ENCODE measurements at regions not wholly inside any gene's neighbourhood (a gene's known extent, or its start where the extent isn't known, plus 50 kb on each side); places are given as distances from the start of the nearest gene placed in this dataset.
A peak's percentile ranks its signal among the peaks of the same experiment; 100 is the strongest.
"Not testable (repeated sequence)": the region's sequence is repeated elsewhere in the genome, so short reads cannot be mapped to it uniquely, and the experiment has no call there.

DNA sequence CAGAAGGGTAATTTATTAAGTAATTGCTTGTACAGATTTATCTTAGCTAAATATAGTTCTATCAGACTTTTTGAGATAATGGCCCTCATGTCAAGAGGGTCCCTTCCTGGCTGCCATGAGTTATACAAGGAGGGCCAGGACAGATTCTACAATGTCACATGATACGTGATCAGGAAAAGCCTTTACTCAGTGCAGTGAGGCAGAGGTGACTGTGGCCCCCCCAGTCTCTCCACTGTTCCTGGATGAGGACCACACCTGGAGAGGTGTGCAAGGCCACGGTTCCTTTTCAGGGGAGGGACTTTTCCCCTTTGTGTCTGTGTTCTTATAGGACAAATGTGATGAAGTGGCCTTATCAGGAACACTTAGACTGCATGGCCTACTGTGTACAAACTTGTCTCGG is 54.3 kb upstream of the LRCH1 start:
- no peak for DNase-seq (ENCODE audit: low read depth in 4 of 4, low spot score in 3 of 4)

- no peak for DNase-seq (ENCODE audit: low read depth in 4 of 4, low spot score in 3 of 4)
Measured at GRCh38 chr13:46496086-46496485, 56.9 kb upstream of the LRCH1 start.

DNA sequence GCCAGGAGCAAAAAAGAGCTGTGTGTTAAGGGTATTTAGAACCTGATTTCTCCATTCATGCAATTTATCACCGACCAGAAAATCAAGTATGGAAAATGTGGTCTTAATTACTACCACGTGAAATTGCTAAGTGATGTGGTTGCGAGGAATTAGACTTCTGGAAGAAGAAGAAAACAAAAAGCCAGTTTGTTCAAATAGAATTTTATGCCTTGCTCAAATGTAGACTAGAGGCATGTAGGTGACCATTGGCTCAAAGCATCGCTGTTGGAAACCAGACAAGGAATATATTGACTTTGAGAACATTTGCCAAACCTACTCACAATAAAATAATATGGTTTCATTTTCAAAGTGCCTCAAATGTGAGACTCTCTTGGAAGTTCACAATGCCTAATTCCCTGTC is 57.3 kb upstream of the LRCH1 start:
- no peak for DNase-seq (ENCODE audit: low read depth in 4 of 4, low spot score in 3 of 4)

GRCh38 chr13:46495066-46495465 is 57.9 kb upstream of the LRCH1 start:
- DNase-seq (ENCODE audit: low read depth in 4 of 4, low spot score in 3 of 4), result no peak

DNA sequence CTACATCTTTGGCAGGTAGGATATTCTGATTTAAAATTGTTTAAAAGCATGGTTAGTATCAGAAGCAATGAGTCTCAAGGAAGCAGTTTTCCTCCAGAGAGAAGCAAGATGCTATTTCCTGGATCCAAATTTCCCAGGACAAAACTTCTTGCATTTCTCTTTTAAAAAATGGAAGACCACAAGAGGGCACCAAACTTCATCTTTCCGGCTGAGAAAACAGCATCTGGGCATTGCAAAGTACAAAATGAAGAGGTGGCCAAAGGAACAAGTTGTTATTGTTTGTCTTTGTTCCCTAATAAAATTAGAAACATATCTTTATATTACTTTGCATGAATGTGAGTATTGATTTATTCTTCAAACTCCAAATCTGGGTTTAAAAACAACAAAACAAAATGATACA is 60.0 kb upstream of the LRCH1 start:
- peak in 3 of 4 donors; percentile 49 to 58 (median 55) for DNase-seq (ENCODE audit: low read depth in 4 of 4, low spot score in 3 of 4)

DNA sequence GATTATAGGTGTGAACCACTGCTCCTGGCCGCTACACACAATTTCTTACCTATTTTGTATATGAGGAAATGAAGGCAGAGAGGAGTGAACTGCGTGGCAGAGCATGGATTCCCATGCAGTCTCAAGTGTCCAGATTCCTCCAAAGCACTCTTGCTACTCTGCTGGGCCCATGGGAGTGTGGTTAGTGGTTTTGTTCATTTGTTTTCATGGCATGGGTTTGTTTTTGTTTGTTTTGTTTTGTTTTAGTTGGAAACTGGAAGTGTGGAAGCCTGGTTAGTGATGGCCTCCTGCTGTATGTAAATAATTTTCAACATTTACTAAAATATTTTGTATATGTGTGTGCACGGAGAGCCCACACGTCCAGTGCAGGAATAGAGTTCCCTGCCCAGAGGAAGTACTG is 61.3 kb upstream of the LRCH1 start:
- DNase-seq (ENCODE audit: low read depth in 4 of 4, low spot score in 3 of 4), result no peak

GRCh38 chr13:46490713-46491112 is 62.3 kb upstream of the LRCH1 start:
- not testable (repeated sequence) for DNase-seq (ENCODE audit: low read depth in 4 of 4, low spot score in 3 of 4)

GRCh38 chr13:46490129-46490528 is 62.8 kb upstream of the LRCH1 start:
- no peak for DNase-seq (ENCODE audit: low read depth in 4 of 4, low spot score in 3 of 4)

GRCh38 chr13:46489586-46490023 is 63.4 kb upstream of the LRCH1 start:
- DNase-seq (ENCODE audit: low read depth in 4 of 4, low spot score in 3 of 4), result no peak

GRCh38 chr13:46487748-46488147 is 65.2 kb upstream of the LRCH1 start:
- no peak for DNase-seq (ENCODE audit: low read depth in 4 of 4, low spot score in 3 of 4)

DNA sequence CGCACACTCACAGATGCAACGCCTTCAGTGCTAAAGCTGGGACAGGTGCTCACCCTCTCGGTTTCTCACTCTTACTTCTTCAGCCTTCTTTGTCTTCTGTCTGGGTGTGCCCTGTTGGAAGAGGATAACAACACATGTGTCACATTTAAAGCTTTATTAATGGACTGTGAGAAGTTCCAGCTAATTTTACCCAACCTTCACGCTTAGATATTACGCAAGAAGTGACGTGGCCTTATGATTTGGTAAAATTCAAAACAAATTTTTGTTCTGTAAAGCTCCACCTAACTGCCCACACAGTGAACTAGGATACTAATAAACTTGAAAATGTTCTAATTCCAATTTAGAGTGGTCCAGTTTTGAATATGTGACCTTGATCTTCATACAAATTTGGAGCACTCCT is 66.7 kb upstream of the LRCH1 start:
- no peak for DNase-seq (ENCODE audit: low read depth in 4 of 4, low spot score in 3 of 4)

DNA sequence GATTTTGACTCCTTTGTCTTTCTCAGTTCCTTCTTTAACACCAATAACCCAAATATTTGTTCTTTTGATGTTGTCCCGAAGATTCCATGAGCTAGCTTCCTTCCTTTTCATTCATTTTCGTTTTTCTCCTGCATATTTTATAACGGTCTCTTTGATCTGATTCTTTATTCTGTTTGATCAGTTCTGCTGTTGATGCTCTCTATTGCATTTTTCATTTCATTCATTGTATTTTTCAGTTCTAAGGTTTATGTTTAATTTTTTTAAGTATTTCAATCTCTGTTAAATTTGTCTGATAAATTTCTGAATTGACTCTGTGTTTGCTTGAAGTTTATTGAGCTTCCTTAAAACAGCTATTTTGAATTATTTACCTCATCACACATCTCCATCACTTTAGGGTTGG is 68.4 kb upstream of the LRCH1 start:
- no peak for DNase-seq (ENCODE audit: low read depth in 4 of 4, low spot score in 3 of 4)

DNA sequence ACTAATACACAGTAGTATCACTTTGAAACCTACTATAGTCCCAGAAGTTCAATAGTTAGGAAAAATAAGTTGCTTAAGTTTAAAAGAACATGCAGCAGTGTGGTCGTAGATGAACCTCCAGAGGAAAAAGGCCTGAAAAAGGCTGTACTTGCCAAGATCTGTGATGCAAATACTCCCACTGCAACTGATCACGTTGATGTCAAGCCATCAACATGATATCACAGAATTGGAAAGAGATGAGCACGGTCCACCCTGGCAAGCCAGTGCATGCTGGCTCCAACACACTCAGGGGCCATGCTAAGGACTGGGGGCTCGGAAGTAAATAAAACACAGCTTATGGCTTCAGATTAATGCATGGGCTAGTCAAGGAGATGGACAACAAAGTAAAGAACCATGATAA is 71.8 kb upstream of the LRCH1 start:
- DNase-seq (ENCODE audit: low read depth in 4 of 4, low spot score in 3 of 4), result no peak

DNA sequence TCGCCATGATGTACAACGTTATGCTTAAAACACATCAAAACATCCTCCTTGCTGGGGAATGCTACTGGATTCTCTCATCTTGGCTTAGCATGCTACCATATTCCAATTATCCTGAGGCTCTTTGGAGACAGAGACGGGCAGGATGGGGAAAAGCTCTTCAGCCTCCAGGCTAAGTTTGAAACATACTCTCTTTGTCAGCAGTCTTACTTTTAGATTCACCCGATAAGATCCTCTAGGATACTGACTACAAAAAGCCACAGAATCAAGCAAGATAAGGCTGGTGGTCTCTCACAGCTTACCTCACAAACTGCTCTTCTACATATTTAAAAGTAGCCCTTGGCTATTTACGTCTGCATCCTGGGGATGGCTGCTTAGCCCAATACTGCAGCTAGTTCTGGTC is 72.8 kb upstream of the LRCH1 start:
- DNase-seq (ENCODE audit: low read depth in 4 of 4, low spot score in 3 of 4), result no peak

DNA sequence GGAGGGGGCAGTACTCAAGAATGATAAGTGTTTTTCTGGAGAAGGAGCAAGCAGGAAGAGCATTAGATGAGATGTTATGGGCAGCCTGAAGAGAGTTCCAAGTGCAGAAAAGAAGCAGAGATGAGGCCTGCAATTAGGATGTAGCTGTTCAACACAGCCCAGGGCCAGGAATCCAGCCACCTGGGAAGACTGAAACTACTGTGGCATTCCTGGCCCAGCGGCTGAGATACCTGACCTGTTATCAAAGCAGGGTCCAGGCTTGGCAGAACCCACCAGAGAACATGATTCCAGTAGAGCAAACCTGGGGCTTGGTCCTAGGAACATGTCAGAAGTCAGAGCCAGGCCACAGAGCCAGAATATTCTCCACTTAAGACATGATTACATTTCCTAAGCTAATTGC is 73.3 kb upstream of the LRCH1 start:
- no peak for DNase-seq (ENCODE audit: low read depth in 4 of 4, low spot score in 3 of 4)

DNA sequence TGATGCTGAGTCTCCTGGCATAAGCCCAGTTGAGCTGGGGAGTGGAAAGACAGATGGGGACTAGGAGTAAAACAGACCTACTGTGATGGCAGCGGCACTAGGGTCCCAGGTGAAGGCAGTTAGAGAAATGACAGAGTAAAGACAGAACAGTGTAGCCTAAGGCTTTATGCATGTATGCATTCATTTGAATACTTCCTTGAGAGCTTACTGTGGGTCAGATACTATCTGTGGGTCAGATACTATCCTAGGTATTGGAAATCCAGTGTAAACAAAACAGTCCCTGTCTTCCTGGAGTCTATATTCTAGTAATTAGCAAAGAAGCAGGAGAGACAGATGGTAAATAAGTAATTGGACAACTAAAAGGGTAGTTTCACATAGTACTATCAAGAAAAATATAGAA is 73.7 kb upstream of the LRCH1 start:
- DNase-seq (ENCODE audit: low read depth in 4 of 4, low spot score in 3 of 4), result no peak

DNA sequence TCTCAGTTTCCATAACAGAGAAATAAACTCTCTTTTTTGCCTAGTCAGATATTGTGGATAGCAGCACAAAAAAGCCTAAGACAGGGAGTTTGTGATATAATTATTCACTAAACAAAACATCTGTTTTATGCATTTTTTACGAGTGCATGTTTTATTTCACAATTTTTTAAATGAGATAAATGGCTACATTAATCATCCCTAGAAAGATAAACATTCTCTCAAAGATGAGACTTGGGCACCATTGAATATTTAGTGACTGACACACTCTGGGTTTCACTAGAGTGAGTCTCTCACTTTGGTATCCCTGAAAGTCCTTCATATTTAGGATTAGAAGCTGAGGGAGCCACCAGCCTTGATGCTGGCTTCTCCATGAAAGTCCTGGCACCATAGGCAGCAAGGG is 74.3 kb upstream of the LRCH1 start:
- DNase-seq (ENCODE audit: low read depth in 4 of 4, low spot score in 3 of 4), result no peak

- DNase-seq (ENCODE audit: low read depth in 4 of 4, low spot score in 3 of 4), result no peak
Measured at GRCh38 chr13:46476174-46476573, 76.8 kb upstream of the LRCH1 start.

DNA sequence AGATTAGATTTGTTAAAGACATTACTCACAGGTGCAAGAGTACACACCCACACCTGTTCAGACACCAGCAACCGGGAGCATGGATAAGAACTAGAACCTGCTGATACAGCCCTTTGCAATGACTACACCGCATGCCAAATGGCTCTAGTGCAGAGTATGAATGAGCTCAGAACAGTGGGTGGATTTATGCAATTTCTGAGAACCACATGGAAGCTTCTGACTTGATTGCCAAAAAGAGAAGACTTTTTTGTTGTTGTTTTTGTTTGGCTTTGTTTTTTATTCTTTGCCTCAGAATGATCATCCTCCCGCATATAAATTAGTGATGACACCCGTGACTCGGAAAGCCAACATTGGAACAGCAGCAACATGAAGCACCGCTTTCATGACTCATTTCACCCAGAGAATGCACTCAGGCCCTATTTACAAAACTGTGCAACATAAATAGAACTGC is 77.4 kb upstream of the LRCH1 start:
- no peak for DNase-seq (ENCODE audit: low read depth in 4 of 4, low spot score in 3 of 4)

- DNase-seq (ENCODE audit: low read depth in 4 of 4, low spot score in 3 of 4), result no peak
Measured at GRCh38 chr13:46473806-46474205, 79.2 kb upstream of the LRCH1 start.

GRCh38 chr13:46472384-46472783 is 80.6 kb upstream of the LRCH1 start:
- DNase-seq (ENCODE audit: low read depth in 4 of 4, low spot score in 3 of 4), result no peak

DNA sequence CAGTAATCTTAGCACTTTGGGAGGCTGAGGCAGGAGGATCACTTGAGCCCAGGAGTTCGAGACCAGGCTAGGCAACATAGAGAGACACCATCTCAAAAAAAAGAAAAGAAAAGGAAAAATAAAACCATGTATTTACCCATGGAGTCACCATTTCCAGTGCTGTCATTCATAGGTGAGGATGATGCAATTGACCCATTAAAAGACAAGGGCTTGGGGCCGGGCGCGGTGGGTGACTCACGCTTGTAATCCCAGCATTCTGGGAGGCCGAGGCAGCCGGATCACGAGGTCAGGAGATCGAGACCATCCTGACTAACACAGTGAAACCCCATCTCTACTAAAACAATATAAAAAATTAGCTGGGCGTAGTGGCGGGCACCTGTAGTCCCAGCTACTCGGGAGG is 82.6 kb upstream of the RUBCNL start:
- DNase-seq (ENCODE audit: low read depth in 4 of 4, low spot score in 3 of 4), result not testable (repeated sequence)

- DNase-seq (ENCODE audit: low read depth in 4 of 4, low spot score in 3 of 4), result no peak
Measured at GRCh38 chr13:46468570-46469463, 81.8 kb upstream of the RUBCNL start.

All from left renal pelvis (tissue), 4 donors.